ENCODE measurements at regions not wholly inside any gene's neighbourhood (a gene's known extent, or its start where the extent isn't known, plus 50 kb on each side); places are given as distances from the start of the nearest gene placed in this dataset.
"Not testable (repeated sequence)": the region's sequence is repeated elsewhere in the genome, so short reads cannot be mapped to it uniquely, and the experiment has no call there.

- DNase-seq (ENCODE audit: low spot score), result no peak
Observed at GRCh38 chr21:24509131-24509530, 1098.2 kb downstream of the MRPL39 start.

GRCh38 chr21:24486973-24487372, 1120.3 kb downstream of the MRPL39 start:
- no peak for DNase-seq (ENCODE audit: low spot score)

- DNase-seq (ENCODE audit: low spot score), result not testable (repeated sequence)
Observed at GRCh38 chr21:24483361-24483760, 1123.9 kb downstream of the MRPL39 start.

GRCh38 chr21:24470852-24471251, 1136.4 kb downstream of the MRPL39 start:
- DNase-seq (ENCODE audit: low spot score), result no peak

- DNase-seq (ENCODE audit: low spot score), result no peak
Observed at GRCh38 chr21:24456358-24456757, 1150.9 kb downstream of the MRPL39 start.

GRCh38 chr21:24450119-24450518, 1157.2 kb downstream of the MRPL39 start:
- DNase-seq (ENCODE audit: low spot score), result no peak

- no peak for DNase-seq (ENCODE audit: low spot score)
Observed at GRCh38 chr21:24445517-24445916, 1161.8 kb downstream of the MRPL39 start.

- no peak for DNase-seq (ENCODE audit: low spot score)
Observed at GRCh38 chr21:24444736-24445135, 1162.5 kb downstream of the MRPL39 start.

GRCh38 chr21:24436236-24436635, 1171.0 kb downstream of the MRPL39 start:
- DNase-seq (ENCODE audit: low spot score), result no peak

GRCh38 chr21:24428591-24429199, 1178.6 kb downstream of the MRPL39 start:
- DNase-seq (ENCODE audit: low spot score), result peak; percentile 32

- no peak for DNase-seq (ENCODE audit: low spot score)
Observed at GRCh38 chr21:24424776-24425175, 1182.5 kb downstream of the MRPL39 start.

GRCh38 chr21:24423546-24423945, 1183.7 kb downstream of the MRPL39 start:
- no peak for DNase-seq (ENCODE audit: low spot score)

GRCh38 chr21:24420689-24421088, 1186.6 kb downstream of the MRPL39 start:
- no peak for DNase-seq (ENCODE audit: low spot score)

- not testable (repeated sequence) for DNase-seq (ENCODE audit: low spot score)
Observed at GRCh38 chr21:24419641-24420040, 1187.6 kb downstream of the MRPL39 start.

- DNase-seq (ENCODE audit: low spot score), result no peak
Observed at GRCh38 chr21:24418671-24419070, 1188.6 kb downstream of the MRPL39 start.

- no peak for DNase-seq (ENCODE audit: low spot score)
Observed at GRCh38 chr21:24411429-24411828, 1195.9 kb downstream of the MRPL39 start.

GRCh38 chr21:24403221-24403620, 1204.1 kb downstream of the MRPL39 start:
- no peak for DNase-seq (ENCODE audit: low spot score)

GRCh38 chr21:24395320-24395923, 1211.9 kb downstream of the MRPL39 start:
- DNase-seq (ENCODE audit: low spot score), result no peak

GRCh38 chr21:24375201-24375600, 1232.1 kb downstream of the MRPL39 start:
- no peak for DNase-seq (ENCODE audit: low spot score)

- DNase-seq (ENCODE audit: low spot score), result no peak
Observed at GRCh38 chr21:24372506-24372905, 1234.8 kb downstream of the MRPL39 start.

GRCh38 chr21:24369746-24370145, 1237.5 kb downstream of the MRPL39 start:
- no peak for DNase-seq (ENCODE audit: low spot score)

GRCh38 chr21:24369278-24369677, 1238.0 kb downstream of the MRPL39 start:
- DNase-seq (ENCODE audit: low spot score), result no peak

GRCh38 chr21:24367936-24368335, 1239.3 kb downstream of the MRPL39 start:
- no peak for DNase-seq (ENCODE audit: low spot score)

GRCh38 chr21:24353492-24353891, 1253.8 kb downstream of the MRPL39 start:
- no peak for DNase-seq (ENCODE audit: low spot score)

All from CD4-positive, alpha-beta T cell treated with Interleukin-2 at 100 ng/mL for 4 hours (primary cell).